GM12878 (cell line): ENCODE measurements at regions not wholly inside any gene's neighbourhood (a gene's known extent, or its start where the extent isn't known, plus 50 kb on each side); places are given as distances from the start of the nearest gene placed in this dataset.

Experiments used
- ATAC-seq: fragments of 200-7000 bp; cut with Tn5 transposase; 3 replicates; pipeline ENCODE4 v1.9.1; 2020; ENCODE audit warnings: mild to moderate bottlenecking, moderate library complexity
- BruUV-seq: library from RNA; stranded (reverse); fragments of 400-500 nt; replicated peaks from 2 replicates; lab custom pipeline; 2021; lab: Mats Ljungman, UMichigan
- CTCF ChIA-PET: fragments of 300-600 bp; sonication (Branson Sonifier 250); formaldehyde crosslinking; extraction: SDS; loops from one replicate; lab custom pipeline; 2021; ENCODE audit warnings: inconsistent platforms; lab: Yijun Ruan, JAX
- POLR2A ChIA-PET: fragments of 350-600 bp; formaldehyde crosslinking; extraction: SDS; loops from one replicate; lab custom pipeline; 2021; ENCODE audit warnings: inconsistent platforms; lab: Charles Lee
- RAD21 ChIA-PET: fragments of 300-600 bp; sonication (Branson Sonifier 250); formaldehyde crosslinking; loops from one replicate; lab custom pipeline; 2023; ENCODE audit warnings: antibody characterized with exemption; ENCODE audit not compliant: unreplicated experiment; lab: Charles Lee
- SMC1A ChIA-PET: fragments of 300-600 bp; sonication (Branson Sonifier 250); formaldehyde crosslinking; loops from one replicate; lab custom pipeline; 2023; ENCODE audit not compliant: unreplicated experiment, uncharacterized antibody; lab: Charles Lee
- DNase-seq: peaks from one replicate; pipeline ENCODE4 v3.0.0-alpha.2; 2011; ENCODE audit warnings: low read depth, low spot score
- FAIRE-seq: peaks from 3 replicates; lab custom pipeline; 2011; peaks lifted over from hg19 to GRCh38; lab: Jason Lieb, UNC
- H2AFZ ChIP-seq: 2 replicates; pipeline ENCODE4 v1.6.0; 2011; ENCODE audit warnings: low read depth, low read length, control low read depth; ENCODE audit not compliant: control insufficient read depth
- H3K27ac ChIP-seq: 2 replicates; pipeline ENCODE4 v1.5.1; 2011; ENCODE audit warnings: control low read depth; ENCODE audit not compliant: control insufficient read depth, insufficient read depth
- H3K27me3 ChIP-seq, 2 experiments: replicated peaks in 1 of 2; 2 replicates each; pipeline versions ENCODE4 v1.6.0 to v1.6.1; 2011; ENCODE audit warnings: low read length in 1 of 2; ENCODE audit not compliant: control insufficient read depth in 2 of 2, insufficient read depth in 2 of 2
- H3K36me3 ChIP-seq, 2 experiments: 2 replicates each; pipeline ENCODE4 v1.5.1; 2011; ENCODE audit warnings: low read length in 1 of 2; ENCODE audit not compliant: control insufficient read depth in 2 of 2, insufficient read depth in 2 of 2
- H3K4me1 ChIP-seq: 2 replicates; pipeline ENCODE4 v1.6.1; 2011; ENCODE audit warnings: mild to moderate bottlenecking, low read length, moderate library complexity, mixed read lengths; ENCODE audit not compliant: control insufficient read depth, insufficient read depth
- H3K4me2 ChIP-seq: 2 replicates; pipeline ENCODE4 v1.6.0; 2011; ENCODE audit warnings: control low read depth; ENCODE audit not compliant: control insufficient read depth, insufficient read depth
- H3K4me3 ChIP-seq: fragments of 200-600 bp; sonication (generic); 2 replicates; pipeline ENCODE4 v1.5.1; 2016
- H3K79me2 ChIP-seq: 2 replicates; pipeline ENCODE4 v1.6.0; 2011; ENCODE audit warnings: low read length; ENCODE audit not compliant: control insufficient read depth, insufficient read depth
- H3K9ac ChIP-seq: 2 replicates; pipeline ENCODE4 v1.8.0; 2011; ENCODE audit warnings: low read length, control low read depth, mixed read lengths; ENCODE audit not compliant: control insufficient read depth, insufficient read depth
- H3K9me3 ChIP-seq: replicated peaks from 3 replicates; pipeline ENCODE4 v1.5.1; 2011; ENCODE audit warnings: mild to moderate bottlenecking, low read length; ENCODE audit not compliant: control insufficient read depth, insufficient read depth
- H4K20me1 ChIP-seq: 2 replicates; pipeline ENCODE4 v1.6.0; 2011; ENCODE audit not compliant: control insufficient read depth, insufficient read depth
- CBFB ChIP-seq: IDR thresholded peaks from 2 replicates; pipeline ENCODE4 v1.6.1; 2016; ENCODE audit warnings: antibody characterized with exemption, low read depth
- ESRRA ChIP-seq: IDR thresholded peaks from 2 replicates; pipeline ENCODE4 v1.6.1; 2012; ENCODE audit warnings: mild to moderate bottlenecking, low read length, improper control_type of control experiment
- EZH2 ChIP-seq: IDR thresholded peaks from 2 replicates; pipeline ENCODE4 v1.6.1; 2012; ENCODE audit warnings: low read depth, mild to moderate bottlenecking, control low read depth, inconsistent platforms, low read length, borderline replicate concordance; ENCODE audit not compliant: control insufficient read depth
- HDAC6 ChIP-seq: fragments of 200-600 bp; sonication (generic); IDR thresholded peaks from one replicate; pipeline ENCODE4 v1.8.0; 2017; ENCODE audit warnings: antibody characterized with exemption; ENCODE audit not compliant: unreplicated experiment
- MEF2A ChIP-seq: IDR thresholded peaks from 2 replicates; pipeline ENCODE4 v1.6.1; 2011; ENCODE audit warnings: low read depth, mild to moderate bottlenecking, low read length, moderate library complexity; ENCODE audit not compliant: insufficient read depth
- MTA3 ChIP-seq: IDR thresholded peaks from 2 replicates; pipeline ENCODE4 v1.6.1; 2012; ENCODE audit warnings: low read length, inconsistent platforms, borderline replicate concordance
- NFIC ChIP-seq: IDR thresholded peaks from 2 replicates; pipeline ENCODE4 v1.6.1; 2012; ENCODE audit warnings: low read depth, mild to moderate bottlenecking, inconsistent platforms, low read length, moderate library complexity
- NR2C1 ChIP-seq: fragments of 450-650 bp; IDR thresholded peaks from 2 replicates; pipeline ENCODE4 v1.6.1; 2017; ENCODE audit warnings: antibody characterized with exemption, mild to moderate bottlenecking, moderate library complexity
- PBX3 ChIP-seq: IDR thresholded peaks from 2 replicates; pipeline ENCODE4 v1.6.1; 2011; ENCODE audit warnings: mild to moderate bottlenecking, low read depth, low read length, moderate library complexity; ENCODE audit not compliant: insufficient replicate concordance
- RBBP5 ChIP-seq: fragments of 200-600 bp; sonication (generic); conservative IDR thresholded peaks from 2 replicates; pipeline ENCODE4 v1.6.1; 2016
- REST ChIP-seq: IDR thresholded peaks from 2 replicates; pipeline ENCODE4 v1.6.1; 2012; ENCODE audit warnings: mild to moderate bottlenecking, low read depth, low read length
- SIN3A ChIP-seq: IDR thresholded peaks from 2 replicates; pipeline ENCODE4 v1.6.1; 2012; ENCODE audit warnings: low read depth, low read length, improper control_type of control experiment
- SMAD5 ChIP-seq: IDR thresholded peaks from 2 replicates; pipeline ENCODE4 v1.6.1; 2016; ENCODE audit warnings: antibody characterized with exemption, low read depth
- SUZ12 ChIP-seq: fragments of 200-600 bp; sonication (generic); IDR thresholded peaks from one replicate; pipeline ENCODE4 v1.6.1; 2018; ENCODE audit warnings: antibody characterized with exemption, mild to moderate bottlenecking; ENCODE audit not compliant: unreplicated experiment
- TARDBP ChIP-seq: IDR thresholded peaks from 2 replicates; pipeline ENCODE4 v1.6.1; 2016; ENCODE audit warnings: borderline replicate concordance
- YY1 ChIP-seq: IDR thresholded peaks from 2 replicates; pipeline ENCODE4 v1.6.1; 2011; ENCODE audit warnings: low read depth, mild to moderate bottlenecking, low read length
- ZNF24 ChIP-seq: fragments of 450-650 bp; IDR thresholded peaks from 2 replicates; pipeline ENCODE4 v1.6.1; 2017; ENCODE audit warnings: antibody characterized with exemption, mild to moderate bottlenecking
- ZSCAN29 ChIP-seq: fragments of 450-650 bp; IDR thresholded peaks from 2 replicates; pipeline ENCODE4 v1.6.1; 2017; ENCODE audit warnings: mild to moderate bottlenecking, moderate library complexity
- WGBS: methylation state at CpG from one replicate; pipeline ENCODE4 v1.1.6; 2016; ENCODE audit warnings: low lambda C conversion rate; ENCODE audit not compliant: insufficient replicate concordance, insufficient coverage; ENCODE audit errors: missing lambda C conversion rate; 5-methylcytosine and 5-hydroxymethylcytosine counted together
- in situ Hi-C: fragments of 300-500 bp; cut with MboI; formaldehyde crosslinking; loops from 9 replicates; pipeline ENCODE4 v1.14.3; 2018; ENCODE audit warnings: mixed read lengths
- intact Hi-C: fragments of 100-400 bp; cut with micrococcal nuclease; formaldehyde crosslinking; loops from one replicate; pipeline ENCODE4 v1.14.2; 2022; ENCODE audit not compliant: unreplicated experiment

GRCh38 chr11:104781719-104782376, 116.4 kb downstream of the CASP12 start:
- WGBS = 61% methylated on average over 4 of the region's 4 CpGs
- H3K27ac ChIP-seq = no peak overlapping the region
- H3K79me2 ChIP-seq = no peaks in the 10 kb centered on the region
- DNase-seq (no peak), FAIRE-seq (no peak), ATAC-seq (no peak)
- H3K9ac ChIP-seq = no peak overlapping the region
- in situ Hi-C loops (no loop called here), intact Hi-C loops (no loop called here)
- no peak overlapping the region for H3K4me3 ChIP-seq
- H3K4me2 ChIP-seq = no peak overlapping the region
- RAD21 ChIA-PET = no interaction called here
- SMC1A ChIA-PET = no interaction called here
- no peak overlapping the region for H2AFZ ChIP-seq
- no peaks in the 10 kb centered on the region for H3K36me3 ChIP-seq
- no peaks in the 10 kb centered on the region for H3K9me3 ChIP-seq
- CTCF ChIA-PET = no interaction called here
- no peaks in the 10 kb centered on the region for H4K20me1 ChIP-seq
- POLR2A ChIA-PET = no interaction called here
- H3K4me1 ChIP-seq = no peaks in the 10 kb centered on the region
- TF ChIP-seq EZH2 = no peak
- no peak for TF ChIP-seq PBX3
- TF ChIP-seq REST = no peak
- no peak for TF ChIP-seq YY1
- TF ChIP-seq ZNF24 = no peak
- TF ChIP-seq SUZ12 = no peak
- TF ChIP-seq ZSCAN29 = no peak
- TF ChIP-seq SIN3A = no peak
- TF ChIP-seq NFIC = no peak
- TF ChIP-seq ESRRA = no peak
- no peak for TF ChIP-seq MTA3
- no peak for TF ChIP-seq RBBP5
- TF ChIP-seq CBFB = no peak
- TF ChIP-seq MEF2A = no peak
- TF ChIP-seq SMAD5 = no peak
- TF ChIP-seq NR2C1 = no peak
- TF ChIP-seq HDAC6 = no peak
- TF ChIP-seq TARDBP = no peak
- BruUV-seq = no TSS peak
- no peaks in the 10 kb centered on the region for H3K27me3 ChIP-seq
